ENCODE measurements at regions not wholly inside any gene's neighbourhood (a gene's known extent, or its start where the extent isn't known, plus 50 kb on each side); places are given as distances from the start of the nearest gene placed in this dataset.

- TF ChIP-seq POLR2A (IDR thresholded peaks at IDR 0.05): no peak
- TF ChIP-seq, protein P1, sequence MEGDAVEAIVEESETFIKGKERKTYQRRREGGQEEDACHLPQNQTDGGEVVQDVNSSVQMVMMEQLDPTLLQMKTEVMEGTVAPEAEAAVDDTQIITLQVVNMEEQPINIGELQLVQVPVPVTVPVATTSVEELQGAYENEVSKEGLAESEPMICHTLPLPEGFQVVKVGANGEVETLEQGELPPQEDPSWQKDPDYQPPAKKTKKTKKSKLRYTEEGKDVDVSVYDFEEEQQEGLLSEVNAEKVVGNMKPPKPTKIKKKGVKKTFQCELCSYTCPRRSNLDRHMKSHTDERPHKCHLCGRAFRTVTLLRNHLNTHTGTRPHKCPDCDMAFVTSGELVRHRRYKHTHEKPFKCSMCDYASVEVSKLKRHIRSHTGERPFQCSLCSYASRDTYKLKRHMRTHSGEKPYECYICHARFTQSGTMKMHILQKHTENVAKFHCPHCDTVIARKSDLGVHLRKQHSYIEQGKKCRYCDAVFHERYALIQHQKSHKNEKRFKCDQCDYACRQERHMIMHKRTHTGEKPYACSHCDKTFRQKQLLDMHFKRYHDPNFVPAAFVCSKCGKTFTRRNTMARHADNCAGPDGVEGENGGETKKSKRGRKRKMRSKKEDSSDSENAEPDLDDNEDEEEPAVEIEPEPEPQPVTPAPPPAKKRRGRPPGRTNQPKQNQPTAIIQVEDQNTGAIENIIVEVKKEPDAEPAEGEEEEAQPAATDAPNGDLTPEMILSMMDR (IDR thresholded peaks at IDR 0.05): no peak
Observed at GRCh38 chr3:159739969-159740368, 248.7 kb upstream of the IL12A start.

Data from adrenal gland (tissue), 5 donors.